Loucy (cell line): ENCODE measurements at regions not wholly inside any gene's neighbourhood (a gene's known extent, or its start where the extent isn't known, plus 50 kb on each side); places are given as distances from the start of the nearest gene placed in this dataset.

Experiments used
- H2AFZ ChIP-seq: fragments of 200-600 bp; sonication (generic); 2 replicates; pipeline ENCODE4 v1.6.0; 2016; ENCODE audit warnings: antibody characterized with exemption, mild to moderate bottlenecking, low read length, moderate library complexity
- H3F3A ChIP-seq: fragments of 200-600 bp; 2 replicates; pipeline ENCODE4 v1.6.0; 2016; ENCODE audit warnings: antibody characterized with exemption, low read depth, mild to moderate bottlenecking
- H3K27me3 ChIP-seq: fragments of 200-600 bp; sonication (generic); 2 replicates; pipeline ENCODE4 v1.6.1; 2014; ENCODE audit warnings: low read length, mild to moderate bottlenecking; ENCODE audit not compliant: insufficient read depth, poor library complexity, severe bottlenecking
- H3K36me3 ChIP-seq: fragments of 200-600 bp; sonication (generic); 2 replicates; pipeline ENCODE4 v1.6.1; 2016; ENCODE audit warnings: low read length; ENCODE audit not compliant: insufficient read depth
- H3K4me1 ChIP-seq: fragments of 200-600 bp; sonication (generic); 2 replicates; pipeline ENCODE4 v1.5.1; 2014; ENCODE audit warnings: low read length, mild to moderate bottlenecking; ENCODE audit not compliant: insufficient read depth, poor library complexity, severe bottlenecking
- H3K4me2 ChIP-seq: fragments of 200-600 bp; sonication (generic); 2 replicates; pipeline ENCODE4 v1.6.0; 2014; ENCODE audit warnings: antibody characterized with exemption, low read length, low read depth, mild to moderate bottlenecking; ENCODE audit not compliant: poor library complexity, severe bottlenecking
- H3K4me3 ChIP-seq: fragments of 200-600 bp; sonication (generic); 2 replicates; pipeline ENCODE4 v1.5.1; 2014; ENCODE audit warnings: low read length, mild to moderate bottlenecking, mixed read lengths; ENCODE audit not compliant: poor library complexity, severe bottlenecking
- H3K79me2 ChIP-seq: fragments of 200-600 bp; sonication (generic); 2 replicates; pipeline ENCODE4 v1.6.1; 2014; ENCODE audit warnings: low read length; ENCODE audit not compliant: insufficient read depth
- H3K9ac ChIP-seq: fragments of 200-600 bp; sonication (generic); 2 replicates; pipeline ENCODE4 v1.6.0; 2014; ENCODE audit warnings: mild to moderate bottlenecking, low read depth, low read length, moderate library complexity; ENCODE audit not compliant: poor library complexity, severe bottlenecking
- H3K9me2 ChIP-seq: fragments of 200-600 bp; sonication (generic); replicated peaks from 2 replicates; pipeline ENCODE4 v1.6.1; 2016; ENCODE audit warnings: low read depth, low read length, mixed read lengths
- H3K9me3 ChIP-seq: fragments of 200-600 bp; sonication (generic); 2 replicates; pipeline ENCODE4 v1.6.1; 2014; ENCODE audit warnings: mild to moderate bottlenecking, antibody characterized with exemption, low read length, low read depth; ENCODE audit not compliant: insufficient read depth
- H4K20me1 ChIP-seq: fragments of 200-600 bp; sonication (generic); 2 replicates; pipeline ENCODE4 v1.6.0; 2014; ENCODE audit warnings: antibody characterized with exemption, low read length, mild to moderate bottlenecking; ENCODE audit not compliant: insufficient read depth, poor library complexity, severe bottlenecking
- EZH2phosphoT487 ChIP-seq: fragments of 200-600 bp; IDR thresholded peaks from 2 replicates; pipeline ENCODE4 v1.6.1; 2018; ENCODE audit warnings: antibody characterized with exemption, mild to moderate bottlenecking, moderate library complexity, borderline replicate concordance
- TF ChIP-seq, protein P1 (sequence below): fragments of 200-600 bp; sonication (generic); conservative IDR thresholded peaks from 2 replicates; pipeline ENCODE4 v1.5.1; 2014; ENCODE audit warnings: mild to moderate bottlenecking, antibody characterized with exemption, low read length

DNA sequence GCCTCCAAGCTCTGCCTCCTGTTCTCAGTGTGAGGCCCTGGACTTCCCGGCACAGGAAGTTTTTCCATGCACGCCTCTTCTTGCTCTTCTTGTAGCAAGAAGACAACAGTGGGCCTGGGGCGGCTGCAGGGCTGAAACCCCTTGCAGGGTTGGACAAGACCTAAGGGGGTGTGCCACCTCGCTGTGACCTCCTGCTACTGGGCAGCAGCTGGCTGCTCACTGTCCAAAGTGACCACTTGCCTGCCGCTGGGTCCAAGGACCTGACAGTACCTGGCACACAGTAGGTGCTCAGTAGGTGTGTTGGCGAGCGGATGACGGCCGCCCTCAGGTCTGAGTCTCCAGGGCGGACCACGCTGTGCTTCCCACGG lies 331.6 kb downstream of the C16orf95 start:
- H3F3A ChIP-seq, result peaks cover 2% of the 10 kb centered on the region; the same call in 1 of the 2 replicates
- no peak overlapping the region for H3K4me2 ChIP-seq
- H3K79me2 ChIP-seq, result no peaks in the 10 kb centered on the region
- no peak overlapping the region for H3K9ac ChIP-seq
- H3K36me3 ChIP-seq, result no peaks in the 10 kb centered on the region
- H3K9me2 ChIP-seq, result no peaks in the 10 kb centered on the region
- no peaks in the 10 kb centered on the region for H3K9me3 ChIP-seq
- H2AFZ ChIP-seq, result no peak overlapping the region
- no peaks in the 10 kb centered on the region for H3K27me3 ChIP-seq
- no peak for TF ChIP-seq EZH2phosphoT487
- TF ChIP-seq, protein P1, sequence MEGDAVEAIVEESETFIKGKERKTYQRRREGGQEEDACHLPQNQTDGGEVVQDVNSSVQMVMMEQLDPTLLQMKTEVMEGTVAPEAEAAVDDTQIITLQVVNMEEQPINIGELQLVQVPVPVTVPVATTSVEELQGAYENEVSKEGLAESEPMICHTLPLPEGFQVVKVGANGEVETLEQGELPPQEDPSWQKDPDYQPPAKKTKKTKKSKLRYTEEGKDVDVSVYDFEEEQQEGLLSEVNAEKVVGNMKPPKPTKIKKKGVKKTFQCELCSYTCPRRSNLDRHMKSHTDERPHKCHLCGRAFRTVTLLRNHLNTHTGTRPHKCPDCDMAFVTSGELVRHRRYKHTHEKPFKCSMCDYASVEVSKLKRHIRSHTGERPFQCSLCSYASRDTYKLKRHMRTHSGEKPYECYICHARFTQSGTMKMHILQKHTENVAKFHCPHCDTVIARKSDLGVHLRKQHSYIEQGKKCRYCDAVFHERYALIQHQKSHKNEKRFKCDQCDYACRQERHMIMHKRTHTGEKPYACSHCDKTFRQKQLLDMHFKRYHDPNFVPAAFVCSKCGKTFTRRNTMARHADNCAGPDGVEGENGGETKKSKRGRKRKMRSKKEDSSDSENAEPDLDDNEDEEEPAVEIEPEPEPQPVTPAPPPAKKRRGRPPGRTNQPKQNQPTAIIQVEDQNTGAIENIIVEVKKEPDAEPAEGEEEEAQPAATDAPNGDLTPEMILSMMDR, result no peak
- H3K4me3 ChIP-seq, result no peak overlapping the region
- no peaks in the 10 kb centered on the region for H4K20me1 ChIP-seq
- H3K4me1 ChIP-seq, result peaks cover 9% of the 10 kb centered on the region

DNA sequence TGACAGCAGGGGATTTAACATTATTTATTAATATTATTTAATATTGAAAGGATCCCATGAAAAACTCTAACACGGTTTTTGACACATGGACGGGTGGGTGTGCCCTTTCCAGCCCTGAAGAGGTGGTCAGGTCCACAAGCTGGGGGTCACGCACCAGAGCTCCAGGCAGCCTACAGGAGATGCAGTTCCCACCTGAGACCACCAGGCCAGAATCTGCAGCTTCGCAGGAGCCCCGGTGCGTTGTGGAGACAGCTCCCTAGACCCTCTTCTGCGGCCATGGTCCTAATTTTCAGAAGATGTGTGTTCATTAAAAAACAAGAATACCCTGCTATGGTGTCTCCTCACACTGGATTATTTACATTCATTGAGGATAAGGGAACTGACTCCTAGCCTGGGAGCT lies 331.1 kb downstream of the C16orf95 start:
- no peak overlapping the region for H3K4me3 ChIP-seq
- no peaks in the 10 kb centered on the region for H3K27me3 ChIP-seq
- H3K9me3 ChIP-seq, result no peaks in the 10 kb centered on the region
- H3F3A ChIP-seq, result peaks cover 2% of the 10 kb centered on the region; the same call in 1 of the 2 replicates
- no peak overlapping the region for H3K4me2 ChIP-seq
- H3K9me2 ChIP-seq, result no peaks in the 10 kb centered on the region
- H3K36me3 ChIP-seq, result no peaks in the 10 kb centered on the region
- no peaks in the 10 kb centered on the region for H4K20me1 ChIP-seq
- no peak overlapping the region for H2AFZ ChIP-seq
- H3K4me1 ChIP-seq, result peaks cover 10% of the 10 kb centered on the region
- no peak for TF ChIP-seq EZH2phosphoT487
- TF ChIP-seq, protein P1, result peak; percentile 23
- H3K9ac ChIP-seq, result no peak overlapping the region
- H3K79me2 ChIP-seq, result no peaks in the 10 kb centered on the region

- Histone ChIP-seq H3K4me2 (no peak overlapping the region), H3K4me1 (peaks cover 10% of the 10 kb centered on the region), H3K9me2 (no peaks in the 10 kb centered on the region), H3K9ac (no peak overlapping the region), H3F3A (peaks cover 2% of the 10 kb centered on the region; the same call in 1 of the 2 replicates), H3K4me3 (no peak overlapping the region), H3K9me3 (no peaks in the 10 kb centered on the region), H3K36me3 (no peaks in the 10 kb centered on the region), H3K79me2 (no peaks in the 10 kb centered on the region), H4K20me1 (no peaks in the 10 kb centered on the region), H3K27me3 (no peaks in the 10 kb centered on the region), H2AFZ (no peak overlapping the region)
- no peak for TF ChIP-seq EZH2phosphoT487
- TF ChIP-seq, protein P1, result no peak
These were observed 330.2 kb downstream of the C16orf95 start for GRCh38 chr16:86986809-86987487.
